ENCODE measurements at regions not wholly inside any gene's neighbourhood (a gene's known extent, or its start where the extent isn't known, plus 50 kb on each side); places are given as distances from the start of the nearest gene placed in this dataset.

GRCh38 chr2:217552081-217552480 lies 450.7 kb downstream of the TNS1 start:
- TF ChIP-seq RAD21 (CRISPR knock-in tag; IDR thresholded peaks at IDR 0.05) (no peak), PREB (CRISPR knock-in tag; IDR thresholded peaks at IDR 0.05) (no peak), RARA (CRISPR knock-in tag; IDR thresholded peaks at IDR 0.05) (no peak), ZZZ3 (CRISPR knock-in tag; IDR thresholded peaks at IDR 0.05; ENCODE audit: borderline replicate concordance) (no peak), CTCF (CRISPR knock-in tag; IDR thresholded peaks at IDR 0.05) (no peak), NFRKB (IDR thresholded peaks at IDR 0.05) (no peak), MAX (IDR thresholded peaks at IDR 0.05) (no peak), FOXJ3 (CRISPR knock-in tag; IDR thresholded peaks at IDR 0.05; ENCODE audit: borderline replicate concordance) (no peak)
